NCI-H128 (cell line): ENCODE measurements at regions not wholly inside any gene's neighbourhood (a gene's known extent, or its start where the extent isn't known, plus 50 kb on each side); places are given as distances from the start of the nearest gene placed in this dataset.

Source experiments
- DNase-seq: peaks from one replicate; lab custom pipeline; 2025; ENCODE audit not compliant: unreplicated experiment; lab: John Stamatoyannopoulos, UW

DNA sequence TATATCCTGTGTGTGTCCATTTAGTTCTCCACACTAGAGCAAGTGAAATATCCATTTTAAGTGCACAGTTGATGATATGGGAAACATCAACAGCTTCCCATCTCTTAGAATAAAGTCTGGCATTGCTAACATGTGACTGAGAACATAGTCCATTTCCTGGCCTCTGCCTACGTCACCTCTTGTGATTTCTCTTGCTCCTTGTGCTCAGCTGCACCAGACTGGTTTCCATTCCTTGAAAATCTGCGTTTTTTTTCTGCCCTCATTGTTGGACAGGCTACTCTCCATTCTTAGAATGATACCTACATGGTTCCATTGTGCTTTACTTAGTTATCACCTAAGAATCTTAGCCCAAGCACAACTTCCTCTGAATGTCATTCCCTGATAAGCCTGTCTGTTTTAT lies 851.2 kb upstream of the ID2 start:
- DNase-seq: no peak

DNA sequence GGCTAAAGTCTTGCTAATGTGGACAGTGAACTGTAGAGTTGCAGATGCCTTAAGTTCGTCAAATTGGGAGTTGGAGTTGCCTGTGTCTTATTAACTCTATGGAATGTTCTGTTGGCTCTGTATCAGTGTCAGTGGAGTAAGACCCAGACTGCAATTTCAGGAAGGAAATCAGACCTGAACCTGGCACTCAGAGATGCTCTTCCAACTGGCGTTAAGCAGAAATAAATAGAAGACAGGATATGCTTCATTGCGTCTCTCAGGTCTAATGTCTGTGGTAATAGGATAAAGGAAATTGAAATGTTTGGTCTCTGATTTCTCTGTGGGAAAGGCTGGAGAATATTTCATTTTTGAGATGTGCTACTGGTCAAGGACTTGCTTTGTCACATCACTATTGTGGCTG lies 846.7 kb upstream of the ID2 start:
- no peak for DNase-seq

DNA sequence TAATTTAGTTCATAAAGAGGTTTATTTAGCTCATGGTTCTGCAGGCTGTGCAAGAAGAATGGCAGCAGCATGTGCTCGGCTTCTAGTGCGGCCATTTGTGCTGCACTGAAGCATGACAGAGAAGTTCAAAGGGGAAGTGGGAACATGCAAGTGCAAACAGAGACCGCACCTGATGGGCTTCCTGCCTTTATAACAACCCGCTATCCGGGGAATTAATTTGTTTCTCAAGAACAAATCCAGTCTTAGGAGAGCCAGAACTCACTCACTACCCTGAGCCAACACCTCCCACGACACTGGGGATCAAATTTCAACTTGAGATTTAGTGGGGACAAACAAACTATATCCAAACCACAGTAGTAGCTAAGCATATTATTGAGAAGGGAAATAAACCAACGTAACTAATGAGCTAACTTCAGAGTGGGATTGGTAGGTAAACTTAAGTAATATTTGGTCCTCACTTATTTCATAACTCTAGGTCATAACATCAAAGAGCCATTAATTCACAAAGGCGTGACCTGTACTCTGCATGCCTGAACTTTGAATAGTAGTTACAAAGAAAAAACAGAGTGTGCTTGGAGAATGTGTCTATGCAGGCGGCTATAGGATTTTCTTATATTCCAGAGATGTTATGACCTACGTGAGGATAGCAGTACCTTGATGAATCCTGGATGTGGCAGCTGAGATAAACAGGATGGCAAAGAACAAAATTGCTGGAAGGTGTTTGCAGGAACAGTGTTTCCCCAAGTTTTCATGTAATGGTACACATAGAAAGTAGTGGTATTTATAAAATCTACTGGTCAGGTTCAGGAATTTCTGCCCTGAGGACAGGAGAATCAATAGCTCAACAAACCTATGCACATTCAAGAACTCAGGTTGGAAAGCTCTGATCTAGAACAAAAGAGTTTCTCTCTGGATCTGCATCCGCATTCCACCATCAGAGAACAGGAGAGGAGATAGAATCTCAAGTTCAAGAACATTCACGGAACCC lies 845.9 kb upstream of the ID2 start:
- peak; percentile 60 for DNase-seq

DNA sequence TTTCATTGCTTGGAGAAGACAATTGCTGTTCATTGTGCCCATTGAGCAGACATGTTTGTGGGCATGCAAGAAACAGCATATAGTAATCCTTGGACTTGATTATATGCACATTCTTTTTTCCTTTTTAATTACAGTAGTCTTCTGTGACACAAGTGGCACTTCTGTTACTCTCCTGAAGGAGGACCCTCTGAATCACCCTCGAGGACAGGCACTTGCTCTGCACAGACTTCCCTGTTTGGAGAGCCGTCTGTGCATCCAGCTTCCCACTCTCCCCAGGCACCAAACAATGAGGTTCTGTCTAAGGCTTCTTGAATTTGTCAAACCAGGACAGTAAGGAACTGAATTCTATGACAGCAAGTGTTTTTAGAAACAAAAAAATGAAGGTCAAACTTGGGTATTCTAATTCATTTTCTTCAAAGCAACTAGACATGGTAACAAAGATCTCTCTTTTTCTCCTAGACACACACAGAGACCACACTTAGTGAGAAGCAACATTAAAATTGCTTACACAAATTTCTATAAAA lies 844.6 kb upstream of the ID2 start:
- DNase-seq: no peak

DNA sequence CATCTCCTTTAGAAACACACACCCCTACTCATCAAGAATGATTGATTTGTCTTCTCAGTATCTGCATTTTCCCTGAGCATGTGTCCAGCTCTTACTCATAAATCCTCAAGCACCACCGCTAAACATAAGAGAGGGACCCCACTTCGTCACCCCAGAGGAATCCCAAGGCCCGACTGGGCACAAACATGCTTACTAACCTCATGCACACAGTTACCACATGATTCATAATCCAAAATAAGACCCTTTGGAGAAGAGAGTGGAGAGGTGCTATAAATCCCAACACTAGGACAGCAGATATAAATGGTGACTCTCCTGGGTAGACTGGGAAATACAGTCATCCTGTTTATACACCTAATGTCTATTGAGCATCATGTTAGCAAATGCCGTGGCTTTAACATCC lies 843.2 kb upstream of the ID2 start:
- no peak for DNase-seq

DNA sequence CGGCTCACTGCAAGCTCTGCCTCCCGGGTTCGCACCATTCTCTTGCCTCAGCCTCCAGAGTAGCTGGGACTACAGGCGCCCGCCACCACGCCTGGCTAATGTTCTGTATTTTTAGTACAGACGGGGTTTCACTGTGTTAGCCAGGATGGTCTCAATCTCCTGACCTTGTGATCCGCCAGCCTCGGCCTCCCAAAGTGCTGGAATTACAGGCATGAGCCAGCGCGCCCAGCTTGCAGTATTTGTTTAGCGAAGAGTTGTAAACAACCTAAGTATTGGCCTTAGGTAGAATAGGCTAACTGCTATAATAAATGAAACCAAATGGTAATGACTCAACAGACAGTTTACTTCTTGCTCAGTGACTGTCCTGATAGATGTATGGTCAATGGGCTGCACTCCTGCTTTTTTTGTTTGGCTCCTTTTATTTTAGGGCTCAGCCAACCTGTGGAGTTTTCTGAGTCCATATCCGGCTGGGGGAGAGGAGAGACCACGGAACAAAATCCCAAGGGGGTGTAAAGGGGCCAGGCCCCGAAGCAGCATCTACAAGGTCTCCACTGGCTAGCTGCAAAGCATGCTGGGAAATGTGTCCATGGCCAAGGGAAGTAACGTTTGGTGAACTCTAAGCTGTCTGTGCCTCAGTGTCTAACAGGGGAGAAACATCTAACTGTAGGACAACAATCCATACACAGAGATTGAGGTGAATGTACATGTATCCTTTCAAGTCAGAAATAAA lies 841.0 kb upstream of the ID2 start:
- no peak for DNase-seq

DNA sequence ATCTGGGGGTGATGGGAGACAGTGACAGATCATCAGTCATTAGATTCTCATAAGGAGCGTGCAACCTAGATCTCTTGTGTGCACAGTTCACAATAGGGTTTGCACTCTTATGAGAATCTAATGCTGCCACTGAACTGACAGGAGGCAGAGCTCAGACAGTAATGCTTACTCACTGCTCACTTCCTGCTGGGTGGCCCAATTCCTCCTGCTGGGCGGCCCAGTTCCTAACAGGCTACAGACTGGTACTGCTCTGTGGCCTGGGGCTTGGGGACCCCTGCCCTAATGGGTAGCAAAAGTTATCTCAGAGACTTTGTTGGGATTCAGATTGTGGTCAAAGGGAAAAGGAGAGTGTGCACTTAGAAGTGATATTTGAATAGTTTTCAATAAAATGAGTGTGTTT lies 840.1 kb upstream of the ID2 start:
- no peak for DNase-seq

DNA sequence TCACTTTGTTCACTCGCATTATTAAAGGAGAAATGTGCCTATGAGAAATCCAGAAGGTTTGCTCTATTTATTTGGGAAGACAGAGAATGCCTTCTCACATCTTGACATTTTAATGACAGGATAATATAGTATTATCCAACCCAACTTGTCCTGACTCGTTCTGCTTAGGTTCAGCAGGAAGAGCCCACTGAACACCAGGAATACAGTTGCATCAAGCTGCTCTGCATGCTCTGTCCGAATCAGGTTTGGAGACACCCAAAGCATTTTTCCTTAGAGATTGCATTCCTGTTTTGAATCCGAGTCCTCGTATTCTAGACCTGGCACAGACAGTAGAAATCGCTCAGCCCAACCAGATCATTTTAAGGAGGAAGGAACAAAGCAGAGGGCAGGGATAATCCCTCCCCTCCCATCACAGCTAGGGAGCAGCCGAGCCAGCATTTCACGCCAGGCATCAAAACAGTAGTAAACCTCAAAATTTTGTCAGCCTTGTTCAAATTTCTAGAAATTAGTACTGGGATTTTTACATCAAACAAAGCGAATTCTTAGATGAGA lies 837.4 kb upstream of the ID2 start:
- no peak for DNase-seq

DNA sequence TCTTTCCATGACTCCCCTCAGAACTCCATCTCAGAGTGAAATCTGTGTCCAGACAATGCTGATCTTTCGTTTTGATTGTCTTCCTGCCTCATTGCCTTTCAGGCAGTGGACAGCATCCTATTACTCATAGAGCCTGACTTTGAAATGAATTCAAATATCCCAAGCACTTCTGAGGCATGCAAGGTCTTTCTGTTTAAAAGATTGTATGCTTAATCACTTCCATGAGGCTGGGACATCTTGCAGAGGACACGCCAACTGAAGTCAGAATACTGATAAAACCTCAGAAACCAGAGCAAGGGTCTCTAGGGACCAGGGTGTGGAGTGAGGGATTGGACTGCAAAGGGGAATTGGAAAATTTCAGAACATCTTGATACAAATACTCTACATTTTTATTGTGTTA lies 836.5 kb upstream of the ID2 start:
- no peak for DNase-seq

DNA sequence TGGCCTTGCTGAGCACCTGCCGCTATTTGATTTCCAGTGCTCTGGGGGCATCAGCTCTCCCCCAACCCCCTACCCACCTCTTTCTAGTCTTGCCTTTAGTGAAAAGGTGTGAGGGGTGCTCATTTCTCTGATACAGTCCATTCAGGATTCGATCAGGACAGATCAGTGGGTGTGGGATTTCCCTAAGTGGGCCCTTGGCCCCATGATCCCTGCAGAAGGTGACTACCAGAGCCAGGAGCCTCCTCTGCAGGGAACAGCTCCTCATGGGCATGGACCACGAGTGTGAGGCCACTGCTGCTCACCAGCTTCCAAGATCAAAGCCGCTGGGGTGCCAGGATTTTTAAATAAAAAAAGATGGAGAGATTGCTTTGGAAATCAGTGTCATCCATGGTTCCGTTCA lies 835.2 kb upstream of the ID2 start:
- no peak for DNase-seq

DNA sequence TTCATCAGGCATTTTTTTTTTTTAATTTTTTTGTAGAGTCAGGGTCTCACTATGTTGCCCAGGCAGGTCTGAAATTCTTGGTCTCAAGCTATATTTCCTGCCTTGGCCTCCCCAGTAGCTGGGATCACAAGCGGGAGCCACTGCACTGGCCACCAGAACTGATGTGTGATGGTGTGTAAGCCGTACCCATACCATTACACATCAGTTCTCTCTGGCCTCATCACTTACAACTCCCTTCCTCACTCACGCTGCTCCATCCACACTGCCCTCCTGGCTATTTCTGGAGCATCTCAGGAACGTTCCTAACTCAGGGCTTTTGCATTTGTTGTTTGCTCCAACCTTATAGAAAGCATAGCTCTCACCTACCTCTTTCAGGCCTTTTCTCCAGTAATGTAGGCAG lies 834.5 kb upstream of the ID2 start:
- DNase-seq: no peak

DNA sequence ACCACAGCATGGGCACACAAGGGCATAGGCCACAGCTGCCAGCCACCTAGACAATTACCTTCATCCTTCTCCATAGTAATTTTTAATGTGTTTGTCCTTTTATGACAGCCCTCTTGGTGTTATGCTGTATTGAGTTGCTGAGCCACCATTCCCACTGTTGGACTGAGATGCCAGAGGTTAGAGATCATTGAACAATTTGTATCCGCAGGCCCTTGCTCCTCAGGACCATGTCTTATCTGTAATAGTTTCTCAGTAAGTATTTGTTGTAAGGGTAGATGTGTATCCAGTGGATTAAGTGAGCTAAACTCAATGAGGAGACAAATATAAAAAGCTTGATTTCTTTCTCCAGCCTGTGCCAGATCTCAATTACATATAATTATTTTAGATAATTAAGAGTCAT lies 832.8 kb upstream of the ID2 start:
- DNase-seq: no peak

DNA sequence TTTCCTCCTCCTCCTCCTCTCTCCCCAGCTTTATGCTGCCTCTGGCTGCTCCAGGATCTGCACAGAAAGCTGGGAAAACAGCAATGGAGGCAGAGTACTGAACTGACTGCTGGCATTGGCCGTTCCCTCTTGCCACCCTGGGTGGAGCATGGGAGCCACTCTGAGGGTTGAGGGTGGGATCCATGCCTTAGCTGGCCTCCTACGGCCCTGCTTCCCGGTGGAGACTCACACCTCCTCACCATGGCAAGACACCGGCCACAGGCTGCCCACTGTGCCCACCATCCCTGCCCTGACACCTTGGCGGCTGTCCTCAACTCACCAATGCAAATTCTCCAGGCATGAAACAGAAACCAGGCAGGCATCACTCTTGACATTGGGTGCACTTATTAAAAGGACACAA lies 832.3 kb upstream of the ID2 start:
- DNase-seq: no peak

DNA sequence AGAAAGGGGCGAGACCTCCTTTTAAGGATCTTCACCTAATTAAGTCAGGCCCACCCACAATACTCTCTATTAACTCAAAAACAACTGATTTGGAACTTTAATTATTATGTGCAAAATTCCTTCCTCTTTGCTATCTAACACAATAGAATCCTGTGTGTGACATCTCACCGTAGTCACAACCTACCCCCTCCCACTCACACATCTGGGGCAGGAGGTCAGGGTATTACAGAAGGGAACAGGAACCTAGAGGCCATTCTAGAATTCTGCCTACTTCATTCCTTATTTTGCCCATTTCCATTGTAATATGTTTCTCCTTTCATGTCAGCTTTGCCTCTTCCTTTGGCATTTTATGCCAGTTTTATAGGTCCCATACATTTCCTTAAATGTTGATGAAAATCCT lies 829.3 kb upstream of the ID2 start:
- DNase-seq: no peak

DNA sequence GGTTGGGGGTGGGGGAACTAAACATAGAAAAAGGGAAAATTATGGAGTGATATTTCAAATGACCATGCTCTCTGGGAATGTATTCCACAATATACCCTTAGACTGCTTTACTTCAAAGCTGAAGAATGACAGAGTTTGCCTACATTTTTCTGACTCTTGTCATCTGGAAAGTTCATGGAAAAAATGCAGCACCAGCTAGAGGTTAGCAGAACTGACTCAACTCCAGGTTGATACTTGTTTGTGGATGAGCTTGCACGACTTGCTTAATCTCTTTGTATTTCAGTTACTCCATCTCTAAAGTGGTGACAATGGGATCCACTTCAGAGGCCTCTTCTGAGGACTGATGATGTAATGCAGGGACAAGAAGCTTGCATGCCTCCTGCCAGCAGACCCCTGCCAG lies 824.0 kb upstream of the ID2 start:
- DNase-seq: no peak

DNA sequence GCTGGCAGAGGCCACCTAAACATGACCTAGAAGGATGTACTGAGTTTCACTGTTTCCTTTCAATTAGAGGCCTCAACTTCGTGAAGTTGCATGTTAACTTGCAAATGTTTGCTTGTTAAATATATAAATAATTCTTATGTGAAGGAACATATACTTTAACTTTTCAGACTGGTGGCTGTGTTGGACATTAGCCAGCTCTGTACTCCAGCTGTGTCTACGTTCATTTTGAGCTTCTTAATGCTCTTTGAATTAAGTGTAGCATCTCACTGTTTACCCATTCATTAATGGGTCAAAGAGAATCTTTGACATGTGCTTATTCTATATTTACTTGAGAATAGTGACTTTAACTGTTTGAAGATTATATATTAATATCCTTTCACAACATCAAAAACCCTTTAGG lies 823.2 kb upstream of the ID2 start:
- no peak for DNase-seq

DNA sequence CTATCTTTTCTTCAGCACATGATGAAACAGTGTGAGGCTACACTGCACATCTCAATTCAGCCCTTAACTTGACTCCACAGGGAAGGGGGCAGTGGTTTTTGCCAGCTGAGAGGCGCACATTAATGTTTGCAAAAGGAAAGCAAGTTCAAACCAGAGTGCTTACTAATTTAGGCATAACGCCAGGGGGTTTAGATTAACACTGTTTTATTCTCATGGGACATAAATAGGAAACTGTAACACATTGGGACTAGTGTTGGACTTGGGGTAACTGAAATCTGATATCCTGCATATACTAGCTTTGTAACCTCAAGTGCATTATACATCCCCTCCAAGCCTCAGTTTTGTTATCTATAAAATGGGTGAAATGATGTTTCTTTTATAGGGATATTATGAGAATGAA lies 821.2 kb upstream of the ID2 start:
- DNase-seq: no peak

DNA sequence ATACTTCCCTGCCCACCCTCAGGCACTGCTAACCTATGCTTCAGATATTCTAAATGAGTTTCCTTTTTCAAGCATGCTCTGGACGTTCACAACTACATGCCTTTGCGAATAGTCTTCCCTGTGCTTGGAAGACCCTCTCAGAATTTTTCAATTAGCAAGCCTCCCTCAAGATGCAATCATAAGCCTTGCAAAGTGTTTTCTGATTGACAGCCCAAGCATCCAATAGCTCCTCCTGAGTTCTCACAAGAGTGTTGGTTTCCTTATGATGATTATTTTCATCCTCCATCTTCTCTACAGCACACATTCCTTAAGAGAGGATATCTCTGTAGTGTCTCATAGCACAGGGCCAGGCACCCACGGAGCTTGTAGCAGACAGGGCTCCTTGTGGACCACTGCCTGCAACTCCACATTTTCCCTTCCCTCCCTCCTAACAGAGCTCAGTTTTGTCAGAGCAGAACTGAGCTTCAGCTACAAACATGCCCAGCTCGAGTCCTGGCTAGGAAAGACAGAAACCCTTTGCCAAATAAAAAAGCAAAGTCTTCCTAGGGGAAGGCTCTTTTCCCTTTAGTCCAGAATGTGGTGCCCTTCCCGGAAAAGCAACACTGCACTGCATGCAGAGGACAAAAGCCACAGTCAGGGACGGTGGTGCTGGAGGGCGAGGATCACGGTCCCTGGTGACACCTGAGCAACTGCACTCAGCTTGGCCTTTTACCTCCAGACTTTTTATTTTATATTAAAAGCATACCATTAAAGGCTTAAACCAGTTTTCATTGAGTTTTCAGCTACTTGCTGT lies 819.8 kb upstream of the ID2 start:
- no peak for DNase-seq

DNA sequence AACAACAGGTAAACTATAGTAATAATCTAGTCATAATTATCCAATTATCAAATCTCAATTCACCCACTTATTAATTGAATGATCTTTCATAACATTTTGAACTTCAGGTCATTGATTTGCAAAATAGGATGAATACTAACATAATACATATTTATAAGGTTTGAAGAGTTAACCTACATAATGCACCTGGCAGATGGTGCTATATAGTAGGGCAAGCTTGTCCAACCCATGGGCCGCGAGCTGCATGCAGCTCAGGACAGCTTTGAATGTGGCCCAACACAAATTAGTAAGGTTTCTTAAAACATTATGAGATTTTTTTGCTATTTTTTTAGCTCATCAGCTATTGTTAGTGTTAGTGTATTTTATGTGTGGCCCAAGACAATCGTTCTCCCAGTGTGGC lies 815.8 kb upstream of the ID2 start:
- DNase-seq: no peak

DNA sequence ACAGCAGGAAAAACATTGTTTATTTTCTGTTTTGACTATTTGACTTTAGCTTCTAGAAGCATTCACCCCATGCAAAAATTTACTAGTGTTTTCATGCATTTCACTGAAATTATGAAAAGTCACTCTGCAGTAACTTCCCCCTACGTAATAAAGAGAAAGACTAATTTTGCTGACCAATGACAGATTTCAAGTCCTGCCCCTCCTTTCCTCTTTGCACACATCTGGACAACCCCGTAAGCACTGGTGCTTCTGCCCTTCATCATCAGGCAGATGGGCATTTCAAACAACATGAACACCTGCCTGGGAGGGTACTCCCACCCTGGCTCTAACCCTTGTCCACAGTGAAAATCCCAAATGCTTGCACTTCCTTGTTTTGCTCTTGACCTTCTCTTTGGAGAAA lies 815.0 kb upstream of the ID2 start:
- no peak for DNase-seq

DNA sequence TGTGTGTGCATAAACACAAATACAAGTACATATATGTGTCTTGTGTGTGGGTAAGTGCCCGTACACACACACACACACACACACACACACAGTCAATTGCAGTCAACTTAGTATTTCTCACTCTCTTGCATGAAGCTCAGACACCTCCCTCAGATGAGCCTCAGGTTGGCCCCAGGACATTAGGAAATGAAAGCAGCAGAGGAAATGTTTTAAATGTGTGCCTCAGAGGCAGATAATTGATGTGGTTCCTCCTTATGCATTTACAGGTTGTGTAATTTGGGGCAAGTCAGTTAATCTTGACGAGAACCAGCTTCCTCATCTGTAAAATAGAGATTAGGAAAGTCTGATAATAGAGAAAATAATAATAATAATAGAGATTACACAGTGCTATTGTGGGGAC lies 814.0 kb upstream of the ID2 start:
- no peak for DNase-seq
